SH-SY5Y (cell line): ENCODE measurements at regions not wholly inside any gene's neighbourhood (a gene's known extent, or its start where the extent isn't known, plus 50 kb on each side); places are given as distances from the start of the nearest gene placed in this dataset.

ENCODE experiments used
- GATA2 ChIP-seq: IDR thresholded peaks from 2 replicates; pipeline ENCODE4 v1.6.1; 2011; ENCODE audit warnings: mild to moderate bottlenecking, low read depth, low read length
- GATA3 ChIP-seq: IDR thresholded peaks from 2 replicates; pipeline ENCODE4 v1.6.1; 2011; ENCODE audit warnings: low read depth, mild to moderate bottlenecking, low read length, moderate library complexity

DNA sequence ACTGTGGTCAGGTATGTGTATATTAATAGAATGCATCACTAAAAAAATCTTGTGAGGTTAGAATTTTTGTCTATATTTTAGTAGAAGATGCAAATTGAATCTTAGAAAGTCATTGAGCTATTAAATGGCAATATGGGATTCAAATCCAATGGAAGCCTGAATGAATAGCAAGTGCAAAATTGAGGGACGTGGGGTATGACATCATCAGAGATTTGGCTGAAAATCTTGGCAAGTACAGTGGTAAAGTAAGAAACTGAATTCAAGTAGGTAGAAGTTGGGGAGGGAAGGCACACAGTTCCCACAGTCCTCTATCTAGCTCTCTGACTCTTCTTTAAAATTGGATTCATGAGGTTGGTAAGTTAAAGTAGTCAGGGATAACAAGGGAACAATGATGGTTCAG is 97.4 kb upstream of the SSTR1 start:
- no peak for TF ChIP-seq GATA3
- no peak for TF ChIP-seq GATA2
